GM18526 (cell line): ENCODE measurements at regions not wholly inside any gene's neighbourhood (a gene's known extent, or its start where the extent isn't known, plus 50 kb on each side); places are given as distances from the start of the nearest gene placed in this dataset.

Experiments
- POLR2A ChIP-seq: IDR thresholded peaks from 3 replicates; pipeline ENCODE4 v1.6.1; 2011; ENCODE audit not compliant: insufficient read length; ENCODE audit errors: extremely low read depth

DNA sequence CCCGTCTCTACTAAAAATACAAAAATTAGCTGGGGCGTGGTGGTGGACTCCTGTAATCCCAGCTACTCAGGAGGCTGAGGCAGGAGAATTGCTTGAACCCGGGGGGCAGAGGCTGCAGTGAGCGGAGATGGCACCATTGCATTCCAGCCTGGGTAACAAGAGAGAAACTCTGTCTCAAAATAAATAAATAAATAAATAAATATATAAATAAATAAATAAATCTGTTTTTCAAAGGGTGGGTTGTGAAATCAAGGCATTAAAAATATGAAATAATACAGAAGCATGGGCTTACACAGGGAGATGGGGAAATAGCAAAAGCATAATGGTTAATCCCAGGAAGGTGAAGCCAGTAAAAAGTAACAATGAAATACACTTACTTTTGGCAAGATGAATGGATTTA is 93.9 kb downstream of the LYZL2 start:
- no peak for TF ChIP-seq POLR2A

DNA sequence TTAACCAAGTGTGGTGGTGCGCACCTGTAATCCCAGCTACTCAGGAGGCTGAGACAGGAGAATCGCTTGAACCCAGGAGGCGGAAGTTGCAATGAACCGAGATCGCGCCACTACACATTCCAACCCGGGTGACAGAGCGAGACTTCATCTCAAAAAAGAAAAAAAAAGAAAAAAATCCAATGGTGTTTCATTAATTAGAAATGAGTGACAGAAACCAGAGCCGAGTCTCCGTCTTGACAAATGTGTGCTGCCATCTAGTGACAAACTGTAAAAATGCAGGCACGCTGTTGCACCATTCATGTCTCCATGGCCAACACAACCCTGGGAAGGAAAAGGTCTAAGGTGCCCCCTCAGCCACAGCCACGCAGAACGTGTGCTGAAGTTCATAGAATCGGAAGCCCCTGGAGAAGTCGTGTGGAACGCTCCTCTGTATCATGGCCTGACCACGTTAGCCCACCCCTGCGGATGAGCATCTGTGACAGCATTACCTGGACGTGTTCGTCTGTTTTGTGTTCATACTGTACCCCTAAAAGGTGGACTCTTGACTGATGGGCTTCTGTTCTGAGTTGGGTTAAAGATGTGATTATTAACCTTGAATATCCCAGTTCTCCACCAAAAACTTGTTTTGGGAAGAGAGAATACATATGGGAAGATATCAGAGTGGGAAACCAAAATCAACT is 94.9 kb downstream of the LYZL2 start:
- TF ChIP-seq POLR2A = no peak

DNA sequence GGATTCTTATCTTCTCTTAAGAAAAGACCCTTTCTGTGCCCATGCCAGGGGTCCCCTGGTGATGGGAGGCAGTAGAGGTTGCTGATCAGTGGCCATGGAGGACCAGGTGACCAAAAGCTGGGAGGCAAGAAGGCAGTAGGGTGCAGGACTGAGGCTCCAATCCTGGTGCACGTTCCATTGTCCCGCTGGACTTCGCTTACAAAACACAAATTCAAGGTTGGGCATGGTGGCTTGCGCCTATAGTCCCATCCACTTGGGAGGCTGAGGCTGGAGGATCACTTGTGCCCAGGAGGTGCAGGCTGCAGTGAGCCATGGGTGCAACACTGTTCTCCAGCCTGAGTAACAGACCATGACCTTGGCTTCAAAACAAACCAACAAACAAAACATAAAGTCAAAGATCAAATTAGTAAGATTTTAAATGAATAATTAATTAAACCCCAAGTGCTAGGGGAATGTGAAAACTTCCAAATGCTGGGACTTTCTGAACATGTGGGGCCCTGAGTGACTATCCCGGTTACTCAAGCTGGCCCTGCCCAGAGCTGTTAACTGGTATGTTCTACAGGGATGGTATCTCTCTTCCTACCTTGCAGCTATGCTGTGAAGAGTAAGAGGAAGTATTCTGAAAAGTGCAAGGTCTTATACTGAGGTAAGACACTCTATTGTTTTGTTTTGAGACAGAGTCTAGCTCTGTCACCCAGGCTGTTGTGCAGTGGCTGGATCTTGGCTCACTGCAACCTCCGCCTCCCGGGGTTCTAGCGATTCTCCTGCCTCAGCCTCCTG is 97.6 kb downstream of the LYZL2 start:
- TF ChIP-seq POLR2A = no peak

DNA sequence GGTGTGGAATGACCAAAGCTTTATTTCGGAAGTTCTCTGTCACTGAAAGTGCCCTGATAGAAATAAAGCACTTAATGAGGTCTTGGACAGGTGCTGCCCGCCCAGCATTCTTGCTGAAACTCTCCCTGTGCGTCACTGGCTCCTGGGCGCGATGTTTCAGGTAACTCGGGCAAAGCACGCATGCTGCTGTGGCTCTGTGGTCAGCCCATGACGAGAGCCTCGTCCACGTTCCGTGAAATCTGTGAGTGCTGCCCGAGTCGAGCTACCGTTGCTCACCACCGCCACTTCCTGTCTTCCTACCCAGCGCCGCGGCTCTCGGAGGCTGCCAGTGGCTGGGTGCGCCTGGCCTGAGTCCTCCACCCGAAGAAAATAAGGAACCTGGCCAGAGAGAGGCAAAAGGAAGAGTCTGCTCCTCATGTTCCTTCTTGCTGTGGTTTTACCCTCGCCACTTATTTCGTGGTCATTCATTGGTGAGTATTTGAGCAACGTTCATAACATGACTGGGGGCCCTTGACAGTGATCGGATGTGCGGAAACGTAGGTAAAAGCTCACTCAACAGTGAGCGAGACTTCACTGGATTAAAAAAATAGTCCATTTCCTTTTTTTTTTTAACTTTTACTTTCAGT is 95.5 kb downstream of the MAP3K8 start:
- peak; percentile 60 for TF ChIP-seq POLR2A

DNA sequence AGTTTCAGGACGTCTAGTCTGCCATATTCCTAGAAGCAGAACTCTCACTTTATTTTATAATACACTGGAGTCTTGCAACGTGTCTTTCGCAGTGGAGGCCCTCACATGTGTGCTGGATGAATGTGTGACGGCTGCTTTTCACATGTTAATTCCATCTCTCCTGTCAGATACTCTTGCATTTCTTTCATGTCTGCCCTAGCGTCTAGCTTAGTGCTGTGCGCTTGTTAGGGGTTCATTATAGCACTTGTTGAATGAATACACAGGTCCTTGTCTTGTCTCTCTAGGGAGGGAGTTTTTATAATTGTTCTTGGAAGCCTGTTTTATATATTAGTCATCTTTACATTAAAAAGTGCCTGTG is 94.4 kb downstream of the MAP3K8 start:
- TF ChIP-seq POLR2A = no peak

DNA sequence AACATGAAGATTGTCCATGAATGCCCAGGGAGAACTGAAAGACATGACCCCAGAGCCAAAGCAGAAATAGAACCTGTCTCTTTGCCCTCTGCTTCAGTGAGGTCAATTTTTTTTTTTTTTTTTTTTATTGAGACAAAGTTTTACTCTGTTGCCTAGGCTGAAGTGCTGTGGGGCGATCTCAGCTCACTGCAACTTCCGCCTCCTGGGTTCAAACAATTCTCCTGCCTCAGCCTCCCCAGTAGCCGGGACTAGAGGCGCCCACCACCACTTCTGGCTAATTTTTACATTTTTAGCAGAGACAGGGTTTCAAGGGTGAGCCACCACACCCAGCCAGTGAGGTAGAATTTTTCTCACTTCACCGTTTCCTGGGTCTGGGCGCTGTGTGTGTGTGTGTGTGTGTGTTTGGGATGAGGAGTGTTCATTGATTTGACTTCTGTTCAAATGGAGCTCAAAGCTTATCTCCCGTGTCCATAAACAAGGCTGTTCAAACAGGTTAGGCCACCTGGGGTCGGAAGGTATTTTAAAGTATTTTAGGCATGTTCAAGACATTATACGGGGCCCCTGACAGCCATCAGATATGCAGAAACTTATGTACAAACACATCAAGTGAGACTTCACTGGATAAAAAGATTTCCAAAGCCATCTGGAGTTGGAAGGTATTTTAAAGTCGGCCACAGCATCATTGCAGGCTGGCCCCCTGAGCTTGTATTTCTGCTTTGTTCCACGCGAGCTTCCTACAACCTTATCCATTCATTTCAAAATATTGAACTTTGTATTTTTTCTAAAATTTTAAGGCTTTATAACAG is 93.8 kb downstream of the MAP3K8 start:
- TF ChIP-seq POLR2A = no peak

DNA sequence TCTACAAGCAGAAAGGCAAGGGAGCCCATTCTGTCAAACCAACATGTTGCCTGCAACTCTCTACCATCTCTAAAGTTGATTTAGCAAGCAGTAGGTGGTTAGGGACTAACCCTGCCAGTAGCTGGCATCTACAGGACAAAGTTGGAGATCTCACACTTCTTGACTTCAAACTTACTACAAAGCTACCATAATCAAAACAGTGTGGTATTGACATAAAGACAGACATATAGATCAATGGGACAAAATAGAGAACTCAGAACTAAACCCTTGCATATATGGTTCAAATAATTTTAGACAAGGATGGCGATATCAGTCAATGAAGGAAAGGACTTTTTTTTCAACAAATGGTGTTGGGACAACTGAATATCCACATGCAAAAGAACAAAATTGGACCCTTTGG is 84.9 kb downstream of the MAP3K8 start:
- TF ChIP-seq POLR2A = no peak
